ENCODE measurements at regions not wholly inside any gene's neighbourhood (a gene's known extent, or its start where the extent isn't known, plus 50 kb on each side); places are given as distances from the start of the nearest gene placed in this dataset.
"Not testable (repeated sequence)": the region's sequence is repeated elsewhere in the genome, so short reads cannot be mapped to it uniquely, and the experiment has no call there.

DNA sequence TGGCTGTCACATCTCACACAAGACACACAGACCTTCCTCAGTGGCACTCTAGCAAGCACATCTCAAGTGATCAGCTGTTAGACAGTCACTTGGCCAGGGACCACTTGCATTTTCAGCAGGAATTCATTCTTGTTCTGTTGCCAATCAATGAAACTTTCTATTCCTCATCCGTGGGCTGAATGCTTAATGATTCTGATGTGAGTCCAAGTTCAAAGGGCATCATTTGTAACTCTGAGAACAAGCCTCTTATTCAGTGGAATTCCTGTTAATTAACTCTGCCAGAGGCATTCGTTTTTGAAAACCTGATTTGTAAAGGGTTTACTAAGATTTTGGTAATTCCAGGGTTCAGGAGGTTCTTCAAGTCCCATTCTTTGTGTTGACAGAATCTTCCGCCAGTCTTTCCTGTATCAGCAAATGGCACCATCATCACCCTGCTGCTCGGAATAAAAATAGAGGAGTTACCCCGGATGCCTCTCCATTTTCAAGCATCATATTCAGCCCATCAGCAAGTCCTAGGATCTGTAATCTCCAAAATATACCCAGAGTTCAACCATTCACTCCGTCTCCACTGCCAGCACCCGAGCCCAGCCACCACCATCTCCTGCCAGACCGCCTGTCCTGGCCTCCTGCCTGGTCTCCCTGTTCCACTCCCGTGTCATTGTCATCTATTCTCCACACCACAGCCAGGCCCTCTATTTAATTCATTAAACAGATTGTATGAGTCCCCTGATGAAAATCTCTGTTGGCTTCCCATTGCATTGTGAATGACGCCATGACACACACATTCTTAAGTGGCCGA is 473.4 kb downstream of the AACS start:
- Histone ChIP-seq H3K4me1 (ENCODE audit: control insufficient read depth in 1 of 2, insufficient read depth in 2 of 2, low read length in 2 of 2) (peaks cover 0 to under 1% of the 10 kb centered on the region in 2 donors), H3K27ac (ENCODE audit: low read length) (no peak overlapping the region), H3K36me3 (ENCODE audit: control insufficient read depth in 1 of 2, insufficient read depth in 2 of 2, low read length in 2 of 2) (no peaks in the 10 kb centered on the region), H3K27me3 (ENCODE audit: low read depth, low read length) (no peaks in the 10 kb centered on the region), H3K9me3 (ENCODE audit: control insufficient read depth in 1 of 2, low read length in 2 of 2) (no peaks in the 10 kb centered on the region), H3K4me3 (ENCODE audit: low read depth in 1 of 2, low read length in 2 of 2) (no peak overlapping the region)

DNA sequence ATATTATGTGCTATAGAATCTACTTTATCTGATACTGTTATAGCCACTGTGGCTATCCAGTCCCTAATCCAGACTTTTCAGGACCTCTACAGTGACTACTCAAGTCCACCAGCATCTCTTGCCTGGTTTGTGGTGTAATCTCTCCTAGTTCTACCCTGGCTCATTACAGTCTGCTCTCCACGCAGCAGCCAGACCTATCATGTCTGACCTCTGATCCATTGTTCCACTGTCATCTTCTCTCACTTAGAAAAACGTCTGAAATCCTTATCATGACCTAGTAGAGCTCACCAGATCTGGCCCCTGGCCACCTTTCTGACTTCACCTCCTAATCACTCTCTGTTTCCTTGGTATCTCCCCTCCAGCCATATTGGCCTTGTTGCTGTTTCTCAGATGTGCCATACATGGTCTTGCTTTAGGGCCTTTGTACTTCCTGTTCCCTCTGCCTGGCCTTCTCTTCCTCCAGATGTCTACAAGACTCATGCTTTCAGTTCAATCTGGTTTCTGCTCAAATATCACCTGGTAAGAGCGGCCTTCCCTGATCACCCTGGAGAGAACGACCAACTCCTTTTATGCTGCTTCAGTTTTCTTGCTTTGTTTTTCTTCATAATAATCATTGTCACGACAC is 475.5 kb downstream of the AACS start:
- Histone ChIP-seq H3K27ac (ENCODE audit: low read length) (no peak overlapping the region), H3K27me3 (ENCODE audit: low read depth, low read length) (no peaks in the 10 kb centered on the region), H3K9me3 (ENCODE audit: control insufficient read depth in 1 of 2, low read length in 2 of 2) (no peaks in the 10 kb centered on the region), H3K36me3 (ENCODE audit: control insufficient read depth in 1 of 2, insufficient read depth in 2 of 2, low read length in 2 of 2) (no peaks in the 10 kb centered on the region), H3K4me3 (ENCODE audit: low read depth in 1 of 2, low read length in 2 of 2) (no peak overlapping the region), H3K4me1 (ENCODE audit: control insufficient read depth in 1 of 2, insufficient read depth in 2 of 2, low read length in 2 of 2) (no peaks in the 10 kb centered on the region)

DNA sequence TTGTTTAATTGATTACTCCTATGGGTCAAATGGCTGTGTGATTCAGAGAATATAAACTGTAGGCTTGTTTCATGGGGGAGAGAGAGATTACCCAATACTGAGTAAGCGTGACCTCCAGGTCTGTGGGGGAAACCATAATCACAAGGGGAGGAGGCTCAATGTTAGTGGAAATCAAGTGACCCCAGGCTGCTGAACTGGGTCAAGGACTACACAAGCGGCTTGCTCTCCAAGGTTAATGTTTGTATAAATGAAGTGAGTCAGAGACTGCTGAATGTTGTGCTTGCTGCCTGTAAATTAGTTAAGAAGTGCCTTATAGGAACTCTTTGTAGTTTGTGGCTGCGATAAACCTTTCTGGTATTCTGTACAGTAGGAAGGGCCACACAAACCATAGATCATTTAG is 479.7 kb downstream of the AACS start:
- Histone ChIP-seq H3K27me3 (ENCODE audit: low read depth, low read length) (no peaks in the 10 kb centered on the region), H3K36me3 (ENCODE audit: control insufficient read depth in 1 of 2, insufficient read depth in 2 of 2, low read length in 2 of 2) (no peaks in the 10 kb centered on the region), H3K4me1 (ENCODE audit: control insufficient read depth in 1 of 2, insufficient read depth in 2 of 2, low read length in 2 of 2) (no peaks in the 10 kb centered on the region), H3K27ac (ENCODE audit: low read length) (no peak overlapping the region), H3K9me3 (ENCODE audit: control insufficient read depth in 1 of 2, low read length in 2 of 2) (no peaks in the 10 kb centered on the region), H3K4me3 (ENCODE audit: low read depth in 1 of 2, low read length in 2 of 2) (no peak overlapping the region)

DNA sequence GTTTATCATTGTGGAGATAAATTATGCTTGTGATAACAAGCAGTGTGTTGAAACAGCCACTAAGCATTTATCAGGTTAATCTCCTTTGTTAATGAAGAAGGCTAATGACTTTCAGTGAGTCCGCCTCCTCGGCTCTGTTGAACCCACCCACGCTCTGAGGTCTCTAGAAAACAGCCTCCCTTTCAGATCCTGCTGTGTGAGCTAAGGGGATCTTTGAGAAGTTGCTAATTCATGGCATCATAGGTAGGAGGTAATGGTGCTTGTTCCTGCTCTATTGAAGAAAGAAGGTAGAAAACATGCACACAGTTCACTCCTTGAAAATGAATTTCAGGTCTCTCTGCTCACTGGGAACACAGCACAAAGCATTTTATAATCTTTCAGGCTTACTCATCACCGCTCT is 483.9 kb downstream of the AACS start:
- no peaks in the 10 kb centered on the region for H3K9me3 ChIP-seq (ENCODE audit: control insufficient read depth in 1 of 2, low read length in 2 of 2)
- H3K27ac ChIP-seq (ENCODE audit: low read length): no peak overlapping the region
- H3K4me1 ChIP-seq (ENCODE audit: control insufficient read depth in 1 of 2, insufficient read depth in 2 of 2, low read length in 2 of 2): no peaks in the 10 kb centered on the region
- H3K4me3 ChIP-seq (ENCODE audit: low read depth in 1 of 2, low read length in 2 of 2): no peak overlapping the region
- no peaks in the 10 kb centered on the region for H3K36me3 ChIP-seq (ENCODE audit: control insufficient read depth in 1 of 2, insufficient read depth in 2 of 2, low read length in 2 of 2)
- no peaks in the 10 kb centered on the region for H3K27me3 ChIP-seq (ENCODE audit: low read depth, low read length)

DNA sequence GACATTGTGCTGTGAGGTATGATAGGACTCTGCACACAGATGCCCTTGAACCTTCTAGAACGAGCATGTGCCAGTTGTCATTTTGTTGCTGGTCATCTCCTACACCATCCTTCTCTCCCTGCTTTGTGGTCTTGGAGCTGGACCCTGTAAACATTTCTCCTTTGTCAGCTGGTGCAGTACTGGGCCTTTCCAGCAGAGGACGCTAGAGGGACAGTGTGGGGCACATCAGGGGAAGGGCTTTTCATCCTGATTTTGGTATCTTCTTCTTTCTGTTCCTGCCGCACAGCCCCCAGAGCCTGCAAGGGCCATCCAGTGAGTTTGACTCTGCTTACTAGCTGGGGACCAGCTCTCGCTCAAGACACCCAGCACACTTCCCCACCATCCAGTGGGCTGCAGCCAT is 484.6 kb downstream of the AACS start:
- Histone ChIP-seq H3K4me1 (ENCODE audit: control insufficient read depth in 1 of 2, insufficient read depth in 2 of 2, low read length in 2 of 2) (no peaks in the 10 kb centered on the region), H3K27ac (ENCODE audit: low read length) (no peak overlapping the region), H3K9me3 (ENCODE audit: control insufficient read depth in 1 of 2, low read length in 2 of 2) (no peaks in the 10 kb centered on the region), H3K36me3 (ENCODE audit: control insufficient read depth in 1 of 2, insufficient read depth in 2 of 2, low read length in 2 of 2) (no peaks in the 10 kb centered on the region), H3K27me3 (ENCODE audit: low read depth, low read length) (no peaks in the 10 kb centered on the region), H3K4me3 (ENCODE audit: low read depth in 1 of 2, low read length in 2 of 2) (no peak overlapping the region)

DNA sequence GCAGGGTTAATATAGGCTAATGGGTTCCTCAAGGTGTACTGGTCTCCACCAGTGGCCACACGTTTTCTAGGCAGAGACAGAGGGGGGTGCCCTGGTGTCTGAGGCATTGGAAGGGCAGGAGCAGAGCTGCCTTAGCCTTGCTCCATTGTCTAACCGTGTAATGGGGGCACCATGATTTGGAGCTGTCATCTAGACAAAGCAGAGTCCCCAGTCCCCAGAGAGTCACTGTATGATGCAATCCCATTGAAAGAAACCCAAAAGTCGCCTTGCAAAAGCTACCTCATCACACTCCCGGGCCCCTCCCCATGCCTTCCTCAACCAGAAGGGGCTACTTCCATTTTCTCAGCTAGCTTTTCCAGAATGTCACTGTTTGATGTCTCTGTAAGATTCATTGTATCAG is 487.1 kb downstream of the AACS start:
- H3K27ac ChIP-seq (ENCODE audit: low read length): no peak overlapping the region

DNA sequence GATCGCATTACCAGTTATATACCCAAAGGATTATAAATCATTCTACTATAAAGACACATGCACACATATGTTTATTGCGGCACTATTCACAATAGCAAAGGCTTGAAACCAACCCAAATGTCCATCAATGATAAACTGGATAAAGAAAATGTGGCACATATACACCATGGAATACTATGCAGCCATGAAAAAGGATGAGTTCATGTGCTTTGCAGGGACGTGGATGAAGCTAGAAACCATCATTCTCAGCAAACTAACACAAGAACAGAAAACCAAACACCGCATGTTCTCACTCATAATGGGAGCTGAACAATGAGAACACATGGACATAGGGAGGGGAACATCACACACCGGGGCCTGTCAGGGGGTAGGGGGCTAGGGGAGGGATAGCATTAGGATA is 495.8 kb downstream of the AACS start:
- H3K27ac ChIP-seq (ENCODE audit: low read length); H3K9me3 ChIP-seq (ENCODE audit: control insufficient read depth in 1 of 2, low read length in 2 of 2); H3K27me3 ChIP-seq (ENCODE audit: low read depth, low read length); H3K36me3 ChIP-seq (ENCODE audit: control insufficient read depth in 1 of 2, insufficient read depth in 2 of 2, low read length in 2 of 2); H3K4me3 ChIP-seq (ENCODE audit: low read depth in 1 of 2, low read length in 2 of 2); H3K4me1 ChIP-seq (ENCODE audit: control insufficient read depth in 1 of 2, insufficient read depth in 2 of 2, low read length in 2 of 2): not testable (repeated sequence)

More for the DNA sequence above, 487.1 kb downstream of the AACS start:
- Histone ChIP-seq H3K27me3 (ENCODE audit: low read depth, low read length) (no peaks in the 10 kb centered on the region), H3K4me1 (ENCODE audit: control insufficient read depth in 1 of 2, insufficient read depth in 2 of 2, low read length in 2 of 2) (no peaks in the 10 kb centered on the region), H3K4me3 (ENCODE audit: low read depth in 1 of 2, low read length in 2 of 2) (no peak overlapping the region), H3K9me3 (ENCODE audit: control insufficient read depth in 1 of 2, low read length in 2 of 2) (no peaks in the 10 kb centered on the region), H3K36me3 (ENCODE audit: control insufficient read depth in 1 of 2, insufficient read depth in 2 of 2, low read length in 2 of 2) (no peaks in the 10 kb centered on the region)

DNA sequence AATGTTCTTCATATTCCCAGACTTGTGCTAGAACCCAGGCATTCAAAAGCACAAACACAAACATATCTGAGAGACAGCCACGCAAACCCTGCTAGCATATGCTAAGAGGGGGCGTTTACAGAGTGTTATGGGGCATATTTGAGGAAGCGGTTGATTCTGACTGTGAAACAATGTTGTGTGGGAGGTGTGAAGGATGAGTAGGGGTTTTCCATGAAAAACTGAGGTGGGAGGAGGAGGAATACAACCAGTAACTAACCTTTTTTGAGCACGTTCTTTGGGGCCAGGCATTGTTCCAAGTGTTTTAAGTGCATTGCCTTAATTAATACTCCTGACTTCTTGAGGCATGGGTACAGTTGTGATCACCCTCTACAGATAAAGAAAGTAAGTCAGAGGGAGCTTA is 499.5 kb downstream of the AACS start:
- Histone ChIP-seq H3K4me3 (ENCODE audit: low read depth in 1 of 2, low read length in 2 of 2) (no peak overlapping the region), H3K36me3 (ENCODE audit: control insufficient read depth in 1 of 2, insufficient read depth in 2 of 2, low read length in 2 of 2) (no peaks in the 10 kb centered on the region), H3K4me1 (ENCODE audit: control insufficient read depth in 1 of 2, insufficient read depth in 2 of 2, low read length in 2 of 2) (no peaks in the 10 kb centered on the region), H3K9me3 (ENCODE audit: control insufficient read depth in 1 of 2, low read length in 2 of 2) (no peaks in the 10 kb centered on the region), H3K27ac (ENCODE audit: low read length) (no peak overlapping the region), H3K27me3 (ENCODE audit: low read depth, low read length) (no peaks in the 10 kb centered on the region)

DNA sequence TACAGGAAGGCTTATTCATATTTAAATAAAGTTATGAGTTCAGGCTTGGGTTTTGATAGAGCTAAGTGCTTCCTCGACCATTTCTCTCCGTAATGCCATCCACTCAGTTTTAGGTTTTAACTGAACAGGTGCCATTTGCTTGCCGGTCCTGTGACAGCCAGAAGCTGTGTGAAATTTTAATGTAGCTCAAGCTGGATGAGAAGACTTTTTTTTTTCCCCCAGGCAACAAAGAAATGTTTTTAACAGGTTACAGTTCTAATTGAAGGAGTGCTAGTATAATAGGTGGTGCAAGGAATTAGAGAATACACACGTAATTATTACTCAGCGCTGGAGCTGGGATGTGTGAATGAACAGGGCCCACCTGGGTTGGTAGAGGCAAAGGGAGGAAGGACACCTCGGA is 502.3 kb downstream of the AACS start:
- no peaks in the 10 kb centered on the region for H3K27me3 ChIP-seq (ENCODE audit: low read depth, low read length)
- no peak overlapping the region for H3K4me3 ChIP-seq (ENCODE audit: low read depth in 1 of 2, low read length in 2 of 2)
- H3K27ac ChIP-seq (ENCODE audit: low read length): no peak overlapping the region
- H3K4me1 ChIP-seq (ENCODE audit: control insufficient read depth in 1 of 2, insufficient read depth in 2 of 2, low read length in 2 of 2): no peaks in the 10 kb centered on the region
- no peaks in the 10 kb centered on the region for H3K9me3 ChIP-seq (ENCODE audit: control insufficient read depth in 1 of 2, low read length in 2 of 2)
- H3K36me3 ChIP-seq (ENCODE audit: control insufficient read depth in 1 of 2, insufficient read depth in 2 of 2, low read length in 2 of 2): no peaks in the 10 kb centered on the region

DNA sequence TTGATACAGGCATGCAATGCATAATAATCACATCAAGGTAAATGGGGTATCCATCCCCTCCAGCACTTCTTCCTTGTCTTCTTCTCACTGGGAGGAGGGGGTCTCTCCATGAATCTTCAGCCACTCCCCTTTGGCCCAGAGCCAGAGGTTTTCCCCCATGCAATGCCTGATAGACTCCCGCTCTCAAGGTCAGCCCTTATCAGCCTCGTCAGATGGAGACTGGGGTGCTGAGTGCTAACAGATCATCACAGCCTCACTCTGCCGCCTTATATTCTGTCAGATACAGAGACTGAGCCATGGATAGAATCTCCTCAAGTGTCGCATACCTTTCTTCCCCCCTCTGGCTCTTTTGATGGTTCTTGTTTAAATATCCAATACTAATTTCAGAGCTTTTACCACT is 503.1 kb downstream of the AACS start:
- Histone ChIP-seq H3K27ac (ENCODE audit: low read length) (no peak overlapping the region), H3K4me1 (ENCODE audit: control insufficient read depth in 1 of 2, insufficient read depth in 2 of 2, low read length in 2 of 2) (no peaks in the 10 kb centered on the region), H3K9me3 (ENCODE audit: control insufficient read depth in 1 of 2, low read length in 2 of 2) (no peaks in the 10 kb centered on the region), H3K4me3 (ENCODE audit: low read depth in 1 of 2, low read length in 2 of 2) (no peak overlapping the region), H3K36me3 (ENCODE audit: control insufficient read depth in 1 of 2, insufficient read depth in 2 of 2, low read length in 2 of 2) (no peaks in the 10 kb centered on the region), H3K27me3 (ENCODE audit: low read depth, low read length) (no peaks in the 10 kb centered on the region)

DNA sequence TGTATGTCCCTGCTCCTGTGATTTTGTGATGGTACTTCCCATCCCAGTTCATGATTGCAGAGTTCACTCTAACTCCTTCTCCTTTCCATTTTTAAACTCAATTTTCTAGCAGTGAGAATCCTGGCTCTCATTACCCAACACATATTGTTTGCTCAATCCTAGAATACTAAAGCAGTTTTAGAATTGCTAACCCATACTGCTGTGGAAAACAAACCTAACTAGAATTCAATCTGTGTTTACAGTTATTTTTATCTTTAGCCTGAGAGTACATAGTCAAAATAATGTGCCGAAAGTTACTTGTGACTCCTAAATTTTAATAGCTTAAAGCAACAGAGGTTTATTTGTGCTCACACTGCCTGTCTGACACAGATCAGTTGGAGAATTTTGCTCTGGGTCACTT is 508.0 kb downstream of the AACS start:
- Histone ChIP-seq H3K27ac (ENCODE audit: low read length) (no peak overlapping the region), H3K36me3 (ENCODE audit: control insufficient read depth in 1 of 2, insufficient read depth in 2 of 2, low read length in 2 of 2) (no peaks in the 10 kb centered on the region), H3K27me3 (ENCODE audit: low read depth, low read length) (no peaks in the 10 kb centered on the region), H3K4me3 (ENCODE audit: low read depth in 1 of 2, low read length in 2 of 2) (no peak overlapping the region), H3K9me3 (ENCODE audit: control insufficient read depth in 1 of 2, low read length in 2 of 2) (peaks cover under 1 to 2% of the 10 kb centered on the region in 2 donors), H3K4me1 (ENCODE audit: control insufficient read depth in 1 of 2, insufficient read depth in 2 of 2, low read length in 2 of 2) (no peaks in the 10 kb centered on the region)

DNA sequence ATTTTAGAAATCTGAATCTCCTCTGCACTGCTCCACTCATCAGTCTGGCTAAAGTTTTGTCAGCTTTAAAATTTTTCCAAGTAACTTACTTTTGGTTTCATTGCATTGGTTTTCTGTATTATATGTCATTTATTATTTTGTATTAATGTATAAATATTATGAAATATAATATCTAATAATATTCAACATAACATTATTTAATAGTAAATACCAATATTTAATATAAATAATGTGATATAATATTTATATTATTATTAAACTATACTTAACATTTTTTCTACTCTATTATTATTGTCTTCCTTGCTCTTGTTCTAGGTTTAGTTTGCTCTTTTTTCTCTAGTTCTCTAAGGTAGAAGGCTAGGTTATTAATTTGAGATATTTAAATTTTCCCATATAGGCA is 512.1 kb downstream of the AACS start:
- Histone ChIP-seq H3K36me3 (ENCODE audit: control insufficient read depth in 1 of 2, insufficient read depth in 2 of 2, low read length in 2 of 2) (no peaks in the 10 kb centered on the region), H3K27ac (ENCODE audit: low read length) (no peak overlapping the region), H3K4me1 (ENCODE audit: control insufficient read depth in 1 of 2, insufficient read depth in 2 of 2, low read length in 2 of 2) (no peaks in the 10 kb centered on the region), H3K9me3 (ENCODE audit: control insufficient read depth in 1 of 2, low read length in 2 of 2) (peaks cover 12 to 16% of the 10 kb centered on the region in 2 donors), H3K27me3 (ENCODE audit: low read depth, low read length) (no peaks in the 10 kb centered on the region), H3K4me3 (ENCODE audit: low read depth in 1 of 2, low read length in 2 of 2) (no peak overlapping the region)

Measured in muscle layer of duodenum (tissue), 2 donors.